ENCODE measurements at regions not wholly inside any gene's neighbourhood (a gene's known extent, or its start where the extent isn't known, plus 50 kb on each side); places are given as distances from the start of the nearest gene placed in this dataset.

GRCh38 chr1:81583878-81584277 is 216.9 kb upstream of the ADGRL2 start:
- H3K27ac Mint-ChIP-seq (ENCODE audit: unreplicated experiment) = no peak overlapping the region
- TF ChIP-seq CTCF (IDR thresholded peaks at IDR 0.05; ENCODE audit: unreplicated experiment) = no peak
- DNase-seq = no peak
- no TSS peak for BruUV-seq (replicated peaks)
- H3K36me3 Mint-ChIP-seq (ENCODE audit: insufficient read depth, unreplicated experiment) = no peaks in the 10 kb centered on the region
- no peaks in the 10 kb centered on the region for H3K27me3 Mint-ChIP-seq (ENCODE audit: unreplicated experiment)
- CTCF ChIA-PET = interaction anchor here (0.9 kb wide), 1 partner anchor 33 kb away, joined by 3 read pairs; no protein-coding TSS in a partner anchor
- intact Hi-C loops (cut with micrococcal nuclease; ENCODE audit: unreplicated experiment) = no loop called here
- no peaks in the 10 kb centered on the region for H3K4me1 Mint-ChIP-seq (ENCODE audit: low read depth, unreplicated experiment)
- no peak overlapping the region for H3K4me3 Mint-ChIP-seq (ENCODE audit: low read depth, unreplicated experiment)
- no peaks in the 10 kb centered on the region for H3K9me3 Mint-ChIP-seq (ENCODE audit: low read depth, unreplicated experiment)

- H3K4me3 Mint-ChIP-seq (ENCODE audit: low read depth, unreplicated experiment) = no peak overlapping the region
- no peaks in the 10 kb centered on the region for H3K36me3 Mint-ChIP-seq (ENCODE audit: insufficient read depth, unreplicated experiment)
- no peak for DNase-seq
- TF ChIP-seq CTCF (IDR thresholded peaks at IDR 0.05; ENCODE audit: unreplicated experiment) = no peak
- no peaks in the 10 kb centered on the region for H3K9me3 Mint-ChIP-seq (ENCODE audit: low read depth, unreplicated experiment)
- BruUV-seq (replicated peaks) = no TSS peak
- no peaks in the 10 kb centered on the region for H3K4me1 Mint-ChIP-seq (ENCODE audit: low read depth, unreplicated experiment)
- H3K27ac Mint-ChIP-seq (ENCODE audit: unreplicated experiment) = no peak overlapping the region
- CTCF ChIA-PET = no interaction called here
- intact Hi-C loops (cut with micrococcal nuclease; ENCODE audit: unreplicated experiment) = no loop called here
- H3K27me3 Mint-ChIP-seq (ENCODE audit: unreplicated experiment) = no peaks in the 10 kb centered on the region
Measured at GRCh38 chr1:81582467-81582986, 218.2 kb upstream of the ADGRL2 start.

- no peak for TF ChIP-seq CTCF (IDR thresholded peaks at IDR 0.05; ENCODE audit: unreplicated experiment)
- no TSS peak for BruUV-seq (replicated peaks)
- CTCF ChIA-PET = no interaction called here
- Mint-ChIP-seq H3K9me3 (ENCODE audit: low read depth, unreplicated experiment) (no peaks in the 10 kb centered on the region), H3K27ac (ENCODE audit: unreplicated experiment) (no peak overlapping the region), H3K36me3 (ENCODE audit: insufficient read depth, unreplicated experiment) (no peaks in the 10 kb centered on the region), H3K4me3 (ENCODE audit: low read depth, unreplicated experiment) (no peak overlapping the region), H3K27me3 (ENCODE audit: unreplicated experiment) (no peaks in the 10 kb centered on the region), H3K4me1 (ENCODE audit: low read depth, unreplicated experiment) (no peaks in the 10 kb centered on the region)
- intact Hi-C loops (cut with micrococcal nuclease; ENCODE audit: unreplicated experiment) = no loop called here
- DNase-seq = no peak
Measured at GRCh38 chr1:81578867-81579266, 221.9 kb upstream of the ADGRL2 start.

GRCh38 chr1:81577004-81577697 is 223.6 kb upstream of the ADGRL2 start:
- no TSS peak for BruUV-seq (replicated peaks)
- H3K9me3 Mint-ChIP-seq (ENCODE audit: low read depth, unreplicated experiment) = no peaks in the 10 kb centered on the region

More at GRCh38 chr1:81577004-81577697, 223.6 kb upstream of the ADGRL2 start:
- intact Hi-C loops (cut with micrococcal nuclease; ENCODE audit: unreplicated experiment) = no loop called here
- Mint-ChIP-seq H3K36me3 (ENCODE audit: insufficient read depth, unreplicated experiment) (no peaks in the 10 kb centered on the region), H3K4me1 (ENCODE audit: low read depth, unreplicated experiment) (no peaks in the 10 kb centered on the region), H3K27ac (ENCODE audit: unreplicated experiment) (no peak overlapping the region), H3K27me3 (ENCODE audit: unreplicated experiment) (no peaks in the 10 kb centered on the region), H3K4me3 (ENCODE audit: low read depth, unreplicated experiment) (no peak overlapping the region)
- DNase-seq = no peak
- no peak for TF ChIP-seq CTCF (IDR thresholded peaks at IDR 0.05; ENCODE audit: unreplicated experiment)
- CTCF ChIA-PET = interaction anchor here (0.6 kb wide), 1 partner anchor 377 kb away, joined by 3 read pairs; no protein-coding TSS in a partner anchor
